SK-N-SH (cell line): ENCODE measurements at regions not wholly inside any gene's neighbourhood (a gene's known extent, or its start where the extent isn't known, plus 50 kb on each side); places are given as distances from the start of the nearest gene placed in this dataset.

Experiments
- JUND ChIP-seq: IDR thresholded peaks from 2 replicates; pipeline ENCODE4 v1.4.0; 2012
- NRF1 ChIP-seq: IDR thresholded peaks from 2 replicates; pipeline ENCODE4 v1.6.1; 2012; ENCODE audit warnings: low read depth, mild to moderate bottlenecking, low read length
- POLR2AphosphoS5 ChIP-seq: IDR thresholded peaks from 2 replicates; pipeline ENCODE4 v1.6.1; 2012; ENCODE audit warnings: low read depth, low read length
- RCOR1 ChIP-seq: fragments of 150-350 bp; IDR thresholded peaks from 2 replicates; pipeline ENCODE4 v1.6.1; 2017; ENCODE audit warnings: antibody characterized with exemption, low read length
- SIN3A ChIP-seq: IDR thresholded peaks from 2 replicates; pipeline ENCODE4 v1.6.1; 2012; ENCODE audit warnings: low read depth, mild to moderate bottlenecking, low read length, moderate library complexity, borderline replicate concordance
- TAF1 ChIP-seq: IDR thresholded peaks from 2 replicates; pipeline ENCODE4 v1.6.1; 2012; ENCODE audit warnings: low read depth, mild to moderate bottlenecking, low read length, moderate library complexity, borderline replicate concordance
- TF ChIP-seq, protein P1 (sequence below): IDR thresholded peaks from 2 replicates; pipeline ENCODE4 v1.6.1; 2012; ENCODE audit warnings: mild to moderate bottlenecking, low read depth, low read length, moderate library complexity
- TF ChIP-seq, protein P2 (sequence below): fragments of 200-600 bp; sonication (generic); IDR thresholded peaks from 2 replicates; pipeline ENCODE4 v1.6.1; 2017; ENCODE audit warnings: antibody characterized with exemption, mild to moderate bottlenecking, moderate library complexity

DNA sequence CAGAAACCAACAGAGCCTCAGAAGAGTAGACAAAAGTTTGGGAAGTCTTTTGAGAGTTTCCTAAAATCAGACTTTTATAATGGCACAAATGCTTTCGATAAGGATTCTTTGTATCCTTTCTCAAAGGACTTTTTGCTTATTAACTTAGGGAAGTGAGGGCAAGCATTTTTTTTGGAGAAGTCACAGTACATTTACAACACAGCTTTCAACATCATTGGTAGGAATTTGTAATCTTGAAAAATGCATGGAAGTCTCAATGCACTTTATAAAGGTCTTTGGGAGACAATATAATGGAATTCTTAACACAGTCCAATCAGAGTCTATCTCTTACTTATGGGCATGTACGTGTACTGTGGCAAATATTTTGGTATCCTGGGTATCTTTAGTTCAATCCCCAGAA lies 325.8 kb upstream of the NR5A2 start:
- no peak for TF ChIP-seq TAF1
- TF ChIP-seq JUND = no peak
- no peak for TF ChIP-seq POLR2AphosphoS5
- TF ChIP-seq, protein P1, sequence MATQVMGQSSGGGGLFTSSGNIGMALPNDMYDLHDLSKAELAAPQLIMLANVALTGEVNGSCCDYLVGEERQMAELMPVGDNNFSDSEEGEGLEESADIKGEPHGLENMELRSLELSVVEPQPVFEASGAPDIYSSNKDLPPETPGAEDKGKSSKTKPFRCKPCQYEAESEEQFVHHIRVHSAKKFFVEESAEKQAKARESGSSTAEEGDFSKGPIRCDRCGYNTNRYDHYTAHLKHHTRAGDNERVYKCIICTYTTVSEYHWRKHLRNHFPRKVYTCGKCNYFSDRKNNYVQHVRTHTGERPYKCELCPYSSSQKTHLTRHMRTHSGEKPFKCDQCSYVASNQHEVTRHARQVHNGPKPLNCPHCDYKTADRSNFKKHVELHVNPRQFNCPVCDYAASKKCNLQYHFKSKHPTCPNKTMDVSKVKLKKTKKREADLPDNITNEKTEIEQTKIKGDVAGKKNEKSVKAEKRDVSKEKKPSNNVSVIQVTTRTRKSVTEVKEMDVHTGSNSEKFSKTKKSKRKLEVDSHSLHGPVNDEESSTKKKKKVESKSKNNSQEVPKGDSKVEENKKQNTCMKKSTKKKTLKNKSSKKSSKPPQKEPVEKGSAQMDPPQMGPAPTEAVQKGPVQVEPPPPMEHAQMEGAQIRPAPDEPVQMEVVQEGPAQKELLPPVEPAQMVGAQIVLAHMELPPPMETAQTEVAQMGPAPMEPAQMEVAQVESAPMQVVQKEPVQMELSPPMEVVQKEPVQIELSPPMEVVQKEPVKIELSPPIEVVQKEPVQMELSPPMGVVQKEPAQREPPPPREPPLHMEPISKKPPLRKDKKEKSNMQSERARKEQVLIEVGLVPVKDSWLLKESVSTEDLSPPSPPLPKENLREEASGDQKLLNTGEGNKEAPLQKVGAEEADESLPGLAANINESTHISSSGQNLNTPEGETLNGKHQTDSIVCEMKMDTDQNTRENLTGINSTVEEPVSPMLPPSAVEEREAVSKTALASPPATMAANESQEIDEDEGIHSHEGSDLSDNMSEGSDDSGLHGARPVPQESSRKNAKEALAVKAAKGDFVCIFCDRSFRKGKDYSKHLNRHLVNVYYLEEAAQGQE = no peak
- TF ChIP-seq, protein P2, sequence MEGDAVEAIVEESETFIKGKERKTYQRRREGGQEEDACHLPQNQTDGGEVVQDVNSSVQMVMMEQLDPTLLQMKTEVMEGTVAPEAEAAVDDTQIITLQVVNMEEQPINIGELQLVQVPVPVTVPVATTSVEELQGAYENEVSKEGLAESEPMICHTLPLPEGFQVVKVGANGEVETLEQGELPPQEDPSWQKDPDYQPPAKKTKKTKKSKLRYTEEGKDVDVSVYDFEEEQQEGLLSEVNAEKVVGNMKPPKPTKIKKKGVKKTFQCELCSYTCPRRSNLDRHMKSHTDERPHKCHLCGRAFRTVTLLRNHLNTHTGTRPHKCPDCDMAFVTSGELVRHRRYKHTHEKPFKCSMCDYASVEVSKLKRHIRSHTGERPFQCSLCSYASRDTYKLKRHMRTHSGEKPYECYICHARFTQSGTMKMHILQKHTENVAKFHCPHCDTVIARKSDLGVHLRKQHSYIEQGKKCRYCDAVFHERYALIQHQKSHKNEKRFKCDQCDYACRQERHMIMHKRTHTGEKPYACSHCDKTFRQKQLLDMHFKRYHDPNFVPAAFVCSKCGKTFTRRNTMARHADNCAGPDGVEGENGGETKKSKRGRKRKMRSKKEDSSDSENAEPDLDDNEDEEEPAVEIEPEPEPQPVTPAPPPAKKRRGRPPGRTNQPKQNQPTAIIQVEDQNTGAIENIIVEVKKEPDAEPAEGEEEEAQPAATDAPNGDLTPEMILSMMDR = no peak
- TF ChIP-seq NRF1 = no peak
- no peak for TF ChIP-seq RCOR1
- no peak for TF ChIP-seq SIN3A
